HG02571 (cell line): ENCODE measurements at regions not wholly inside any gene's neighbourhood (a gene's known extent, or its start where the extent isn't known, plus 50 kb on each side); places are given as distances from the start of the nearest gene placed in this dataset.

Experiments used
- ATAC-seq: cut with Tn5 transposase; IDR thresholded peaks from one replicate; pipeline ENCODE4 v1.9.1; 2021; ENCODE audit warnings: mild to moderate bottlenecking, moderate library complexity; ENCODE audit not compliant: unreplicated experiment

GRCh38 chr5:145510769-145511168 is 324.4 kb downstream of the PRELID2 start:
- no peak for ATAC-seq

GRCh38 chr5:145510324-145510723 is 324.8 kb downstream of the PRELID2 start:
- no peak for ATAC-seq

GRCh38 chr5:145509336-145510136 is 325.6 kb downstream of the PRELID2 start:
- ATAC-seq = no peak

- no peak for ATAC-seq
Measured at GRCh38 chr5:145506185-145506850, 328.8 kb downstream of the PRELID2 start.

GRCh38 chr5:145502906-145503305 is 332.2 kb downstream of the PRELID2 start:
- no peak for ATAC-seq

GRCh38 chr5:145500710-145501109 is 334.4 kb downstream of the PRELID2 start:
- no peak for ATAC-seq

GRCh38 chr5:145499483-145499882 is 335.7 kb downstream of the PRELID2 start:
- no peak for ATAC-seq

- ATAC-seq = no peak
Measured at GRCh38 chr5:145497052-145497451, 338.1 kb downstream of the PRELID2 start.

GRCh38 chr5:145495741-145496140 is 339.4 kb downstream of the PRELID2 start:
- ATAC-seq = no peak

GRCh38 chr5:145495196-145495595 is 339.9 kb downstream of the PRELID2 start:
- no peak for ATAC-seq

GRCh38 chr5:145493435-145493834 is 341.7 kb downstream of the PRELID2 start:
- no peak for ATAC-seq

- no peak for ATAC-seq
Measured at GRCh38 chr5:145489516-145489915, 345.6 kb downstream of the PRELID2 start.

GRCh38 chr5:145484158-145484557 is 351.0 kb downstream of the PRELID2 start:
- ATAC-seq = no peak

- no peak for ATAC-seq
Measured at GRCh38 chr5:145483212-145483611, 351.9 kb downstream of the PRELID2 start.

- no peak for ATAC-seq
Measured at GRCh38 chr5:145479857-145480256, 355.3 kb downstream of the PRELID2 start.

- no peak for ATAC-seq
Measured at GRCh38 chr5:145479271-145479670, 355.9 kb downstream of the PRELID2 start.

- no peak for ATAC-seq
Measured at GRCh38 chr5:145478651-145479050, 356.5 kb downstream of the PRELID2 start.

- ATAC-seq = no peak
Measured at GRCh38 chr5:145473042-145473642, 362.0 kb downstream of the PRELID2 start.

- no peak for ATAC-seq
Measured at GRCh38 chr5:145471831-145472612, 363.1 kb downstream of the PRELID2 start.

- ATAC-seq = no peak
Measured at GRCh38 chr5:145471026-145471425, 364.1 kb downstream of the PRELID2 start.

GRCh38 chr5:145470396-145470979 is 364.7 kb downstream of the PRELID2 start:
- ATAC-seq = no peak
